Thymus (tissue), 11 donors: ENCODE measurements at regions not wholly inside any gene's neighbourhood (a gene's known extent, or its start where the extent isn't known, plus 50 kb on each side); places are given as distances from the start of the nearest gene placed in this dataset.
"Not testable (repeated sequence)": the region's sequence is repeated elsewhere in the genome, so short reads cannot be mapped to it uniquely, and the experiment has no call there.

ENCODE experiments used
- DNase-seq, 9 donors: peaks; one replicate each; pipeline ENCODE4 v3.0.0-alpha.2; 2013; ENCODE audit warnings: low spot score in 9 of 9, low read depth in 6 of 9, missing footprints in 1 of 9
- H3K27ac ChIP-seq, 2 donors: one replicate each; pipeline ENCODE4 v1.5.1; 2013; ENCODE audit warnings: control low read depth in 1 of 2, low read depth in 1 of 2, low read length in 1 of 2, mild to moderate bottlenecking in 1 of 2, moderate library complexity in 1 of 2
- H3K27me3 ChIP-seq, 2 donors: one replicate each; pipeline ENCODE4 v1.5.1; 2013; ENCODE audit warnings: low read length in 1 of 2; ENCODE audit not compliant: control insufficient read depth in 2 of 2, insufficient read depth in 1 of 2
- H3K36me3 ChIP-seq, 2 donors: one replicate each; pipeline ENCODE4 v1.5.1; 2013; ENCODE audit warnings: low read length in 1 of 2, mild to moderate bottlenecking in 1 of 2, moderate library complexity in 1 of 2; ENCODE audit not compliant: control insufficient read depth in 2 of 2, insufficient read depth in 2 of 2
- H3K4me1 ChIP-seq, 2 donors: one replicate each; pipeline ENCODE4 v1.5.1; 2013; ENCODE audit warnings: low read length in 2 of 2; ENCODE audit not compliant: control insufficient read depth in 2 of 2, insufficient read depth in 2 of 2
- H3K4me3 ChIP-seq, 2 donors: one replicate each; pipeline ENCODE4 v1.5.1; 2013; ENCODE audit warnings: low read length in 2 of 2, control low read depth in 1 of 2, mild to moderate bottlenecking in 1 of 2
- H3K9me3 ChIP-seq, 2 donors: one replicate each; pipeline ENCODE4 v1.5.1; 2013; ENCODE audit warnings: low read length in 1 of 2, mild to moderate bottlenecking in 1 of 2; ENCODE audit not compliant: control insufficient read depth in 2 of 2, insufficient read depth in 1 of 2
- WGBS: extraction: QIAGEN DNeasy Blood & Tissue Kit; methylation state at CpG from one replicate; pipeline ENCODE4 v1.1.7; 2013; 5-methylcytosine and 5-hydroxymethylcytosine counted together
- donor health status: healthy.

GRCh38 chr18:49682803-49683190, 120.9 kb downstream of the LIPG start:
- not testable (repeated sequence) for H3K4me3 ChIP-seq, DNase-seq, H3K27me3 ChIP-seq, H3K27ac ChIP-seq, H3K4me1 ChIP-seq, H3K36me3 ChIP-seq, H3K9me3 ChIP-seq
- WGBS = 97% methylated on average over 3 of the region's 3 CpGs

DNA sequence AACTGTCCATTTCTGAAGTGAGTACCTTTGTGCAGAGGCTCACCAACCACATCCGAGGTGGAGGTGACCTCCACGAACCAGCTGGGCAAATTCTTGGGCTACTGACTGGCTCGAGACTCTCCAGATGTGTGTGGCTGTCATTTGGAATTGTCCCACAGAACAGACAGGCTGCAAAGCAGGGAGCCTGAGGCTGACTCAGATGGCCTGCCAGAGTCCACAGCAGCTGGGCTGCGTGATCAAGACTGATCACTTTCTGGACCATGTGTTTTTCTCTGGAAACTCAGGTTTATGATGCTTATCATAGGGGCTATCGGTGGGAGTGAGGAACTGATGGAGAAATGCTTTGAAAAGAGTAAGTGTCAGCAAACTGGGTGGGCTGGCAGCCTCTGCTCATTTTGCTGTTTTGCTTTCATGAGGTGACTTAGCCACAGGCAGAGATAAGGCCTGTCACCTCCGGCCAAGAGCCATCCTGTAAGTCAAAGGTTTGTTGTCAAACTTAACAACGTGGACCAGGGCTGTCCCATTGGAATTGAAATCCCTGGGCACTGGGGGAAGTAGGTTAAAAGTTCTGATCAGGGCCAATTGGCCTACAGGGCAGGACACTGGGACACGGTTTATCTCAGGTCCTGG, 120.4 kb downstream of the LIPG start:
- Histone ChIP-seq H3K27ac (no peak overlapping the region), H3K4me1 (no peaks in the 10 kb centered on the region), H3K36me3 (no peaks in the 10 kb centered on the region), H3K4me3 (no peak overlapping the region), H3K27me3 (no peaks in the 10 kb centered on the region), H3K9me3 (no peaks in the 10 kb centered on the region)
- DNase-seq = no peak
- WGBS = 88% methylated on average over 8 of the region's 8 CpGs

GRCh38 chr18:49681387-49681786, 119.5 kb downstream of the LIPG start:
- no peak for DNase-seq
- WGBS = 88% methylated on average over 4 of the region's 4 CpGs
- Histone ChIP-seq H3K4me1 (no peaks in the 10 kb centered on the region), H3K27me3 (no peaks in the 10 kb centered on the region), H3K4me3 (no peak overlapping the region), H3K36me3 (no peaks in the 10 kb centered on the region), H3K27ac (no peak overlapping the region), H3K9me3 (no peaks in the 10 kb centered on the region)

DNA sequence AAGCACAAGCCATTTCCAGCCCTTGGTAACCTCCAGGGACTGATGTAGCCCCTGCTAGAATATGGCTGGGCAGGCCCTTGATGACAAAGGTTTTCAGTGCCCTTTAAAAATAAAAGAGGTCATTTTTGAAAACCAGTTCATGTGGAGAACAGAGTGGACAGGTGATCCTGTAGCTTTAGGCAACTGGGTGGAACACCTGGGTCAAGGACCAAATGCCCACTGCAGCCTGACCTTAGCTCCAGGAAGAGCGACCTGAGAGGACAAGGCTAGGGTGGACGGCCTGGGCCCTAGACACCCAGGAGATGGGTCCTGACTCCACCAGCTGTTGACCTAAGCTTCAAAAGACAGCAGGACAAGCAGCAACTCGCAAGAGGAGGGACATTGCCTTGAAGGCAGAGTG, 116.6 kb downstream of the LIPG start:
- DNase-seq = no peak
- Histone ChIP-seq H3K4me3 (no peak overlapping the region), H3K36me3 (no peaks in the 10 kb centered on the region), H3K27me3 (no peaks in the 10 kb centered on the region), H3K9me3 (no peaks in the 10 kb centered on the region), H3K27ac (no peak overlapping the region), H3K4me1 (no peaks in the 10 kb centered on the region)
- WGBS = 93% methylated on average over 3 of the region's 3 CpGs

- Histone ChIP-seq H3K4me3 (no peak overlapping the region), H3K36me3 (no peaks in the 10 kb centered on the region), H3K9me3 (no peaks in the 10 kb centered on the region), H3K4me1 (no peaks in the 10 kb centered on the region), H3K27me3 (no peaks in the 10 kb centered on the region), H3K27ac (no peak overlapping the region)
- no peak for DNase-seq
- WGBS = 79% methylated on average over 10 of the region's 10 CpGs
These were observed 116.0 kb downstream of the LIPG start for GRCh38 chr18:49677762-49678413.

DNA sequence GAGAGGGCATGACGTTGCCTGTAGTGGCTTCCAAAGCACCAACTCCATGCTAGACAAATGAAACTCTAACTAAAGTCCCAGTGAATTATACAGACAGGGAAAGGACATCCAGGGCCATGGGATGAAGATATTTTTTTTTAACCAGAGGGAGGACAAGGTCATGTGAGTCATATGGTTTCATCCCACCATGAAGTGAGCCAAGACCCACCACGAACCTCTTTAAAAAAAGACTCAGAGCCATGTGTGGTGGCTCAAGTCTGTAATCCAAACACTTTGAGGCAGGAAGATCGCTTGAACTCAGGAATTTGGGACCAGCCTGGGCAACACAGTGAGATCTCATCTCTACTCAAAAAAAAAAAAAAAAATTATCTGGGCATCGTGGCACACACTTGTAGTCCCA, 115.2 kb downstream of the LIPG start:
- no peaks in the 10 kb centered on the region for H3K4me1 ChIP-seq
- no peaks in the 10 kb centered on the region for H3K27me3 ChIP-seq
- no peak overlapping the region for H3K4me3 ChIP-seq
- H3K9me3 ChIP-seq = no peaks in the 10 kb centered on the region
- 94% methylated on average over 4 of the region's 4 CpGs for WGBS
- H3K27ac ChIP-seq = no peak overlapping the region
- DNase-seq = no peak
- H3K36me3 ChIP-seq = no peaks in the 10 kb centered on the region

GRCh38 chr18:49673281-49673680, 111.4 kb downstream of the LIPG start:
- DNase-seq = no peak
- Histone ChIP-seq H3K4me1 (no peaks in the 10 kb centered on the region), H3K27ac (no peak overlapping the region), H3K27me3 (no peaks in the 10 kb centered on the region), H3K4me3 (no peak overlapping the region), H3K36me3 (no peaks in the 10 kb centered on the region), H3K9me3 (no peaks in the 10 kb centered on the region)
- WGBS = 93% methylated on average over 5 of the region's 5 CpGs

DNA sequence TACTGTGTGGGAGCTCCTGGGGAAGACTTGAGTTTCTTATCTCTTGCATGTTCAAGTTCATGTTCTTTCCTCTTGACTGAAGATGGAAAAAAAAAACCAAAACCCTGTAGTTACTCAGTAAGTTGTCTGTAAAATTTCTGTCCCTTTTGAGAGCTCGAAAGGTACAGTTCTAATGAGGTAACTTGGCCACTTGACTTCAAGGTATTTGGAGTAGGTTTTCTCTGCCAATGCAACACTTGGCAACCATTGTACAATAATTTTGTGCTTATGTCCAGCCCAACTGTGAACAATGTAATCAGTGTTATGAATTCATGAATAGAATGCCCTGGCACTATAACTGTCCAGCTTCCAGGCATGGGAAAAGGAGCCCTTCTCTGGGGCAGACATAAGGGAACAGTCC, 111.0 kb downstream of the LIPG start:
- no peaks in the 10 kb centered on the region for H3K9me3 ChIP-seq
- WGBS = 83% methylated on average over 1 of the region's 1 CpG
- no peak for DNase-seq
- H3K27ac ChIP-seq = no peak overlapping the region
- no peaks in the 10 kb centered on the region for H3K4me1 ChIP-seq
- no peaks in the 10 kb centered on the region for H3K36me3 ChIP-seq
- H3K27me3 ChIP-seq = no peaks in the 10 kb centered on the region
- no peak overlapping the region for H3K4me3 ChIP-seq

- no peak overlapping the region for H3K27ac ChIP-seq
- no peak overlapping the region for H3K4me3 ChIP-seq
- no peaks in the 10 kb centered on the region for H3K4me1 ChIP-seq
- no peak for DNase-seq
- peaks cover 0 to 2% of the 10 kb centered on the region in 2 donors for H3K27me3 ChIP-seq
- no peaks in the 10 kb centered on the region for H3K9me3 ChIP-seq
- no peaks in the 10 kb centered on the region for H3K36me3 ChIP-seq
- WGBS = 87% methylated on average over 5 of the region's 5 CpGs
These were observed 107.5 kb downstream of the LIPG start for GRCh38 chr18:49669403-49669802.
